ENCODE measurements at regions not wholly inside any gene's neighbourhood (a gene's known extent, or its start where the extent isn't known, plus 50 kb on each side); places are given as distances from the start of the nearest gene placed in this dataset.

GRCh38 chr6:14369717-14370116, 252.1 kb downstream of the CD83 start:
- 95 to 96% methylated on average over 3 of the region's 3 CpGs for WGBS, 2 donors
- Histone ChIP-seq H3K9me3 (no peaks in the 10 kb centered on the region), H3K4me1 (peaks cover 0 to 23% (median 14%) of the 10 kb centered on the region in 9 donors), H3K27ac (no peak overlapping the region), H3K36me3 (no peaks in the 10 kb centered on the region), H3K4me3 (no peak overlapping the region), H3K27me3 (no peaks in the 10 kb centered on the region)
- intact Hi-C loops (cut with DNase I) = loop anchor here in 1 of 10 donors (10.0 kb wide), 1 partner anchor 155 kb away; no protein-coding TSS in a partner anchor
- no peak for TF ChIP-seq CTCF (IDR thresholded peaks at IDR 0.05)
- DNase-seq (no peak), ATAC-seq (no peak)

GRCh38 chr6:14371530-14371929, 254.0 kb downstream of the CD83 start:
- intact Hi-C loops (cut with DNase I) = no loop called here
- Histone ChIP-seq H3K27me3 (no peaks in the 10 kb centered on the region), H3K4me3 (no peak overlapping the region), H3K27ac (no peak overlapping the region), H3K9me3 (no peaks in the 10 kb centered on the region), H3K4me1 (peaks cover 0 to 11% (median 9%) of the 10 kb centered on the region in 9 donors), H3K36me3 (no peaks in the 10 kb centered on the region)
- 74 to 83% methylated on average over 3 of the region's 3 CpGs for WGBS, 2 donors
- ATAC-seq (no peak), DNase-seq (no peak)
- TF ChIP-seq CTCF (IDR thresholded peaks at IDR 0.05) = no peak

GRCh38 chr6:14372734-14373489, 255.3 kb downstream of the CD83 start:
- peaks cover 0 to 7% (median 0%) of the 10 kb centered on the region in 9 donors for H3K4me1 ChIP-seq
- ATAC-seq (no peak), DNase-seq (no peak)
- H3K4me3 ChIP-seq = no peak overlapping the region
- no peaks in the 10 kb centered on the region for H3K36me3 ChIP-seq
- peaks cover 0 to 2% (median 0%) of the 10 kb centered on the region in 11 donors for H3K9me3 ChIP-seq
- 66 to 69% methylated on average over 7 of the region's 7 CpGs for WGBS, 2 donors
- H3K27ac ChIP-seq = no peak overlapping the region
- H3K27me3 ChIP-seq = no peaks in the 10 kb centered on the region
- intact Hi-C loops (cut with DNase I) = no loop called here
- no peak for TF ChIP-seq CTCF (IDR thresholded peaks at IDR 0.05)

GRCh38 chr6:14373648-14374437, 256.3 kb downstream of the CD83 start:
- Histone ChIP-seq H3K27me3 (no peaks in the 10 kb centered on the region), H3K27ac (no peak overlapping the region), H3K36me3 (no peaks in the 10 kb centered on the region), H3K9me3 (peaks cover 0 to 7% (median 0%) of the 10 kb centered on the region in 11 donors), H3K4me3 (no peak overlapping the region), H3K4me1 (peaks cover 0 to 7% (median 0%) of the 10 kb centered on the region in 9 donors)
- intact Hi-C loops (cut with DNase I) = no loop called here
- DNase-seq (no peak), ATAC-seq (no peak)
- WGBS, 2 donors = 89 to 96% methylated on average over 7 of the region's 7 CpGs
- TF ChIP-seq CTCF (IDR thresholded peaks at IDR 0.05) = no peak
